ENCODE measurements at regions not wholly inside any gene's neighbourhood (a gene's known extent, or its start where the extent isn't known, plus 50 kb on each side); places are given as distances from the start of the nearest gene placed in this dataset.

- H3K27me3 ChIP-seq (replicated peaks), result no peaks in the 10 kb centered on the region
- in situ Hi-C loops (cut with HindIII; ENCODE audit: low pct_ligation_motif_present, low sequenced_read_pairs), result no loop called here
- no peak overlapping the region for H3K27ac ChIP-seq
- DNase-seq, result no peak
- no peak overlapping the region for H3K4me3 ChIP-seq (ENCODE audit: low read depth, low read length)
- TF ChIP-seq CTCF (IDR thresholded peaks at IDR 0.05; ENCODE audit: low read depth, low read length, missing control alignments), result no peak
- H3K36me3 ChIP-seq (replicated peaks), result no peaks in the 10 kb centered on the region
These were observed 61.9 kb upstream of the AMN1 start for GRCh38 chr12:31790759-31791158.

GRCh38 chr12:31785318-31785717, 56.5 kb upstream of the AMN1 start:
- no peak overlapping the region for H3K4me3 ChIP-seq (ENCODE audit: low read depth, low read length)
- H3K36me3 ChIP-seq (replicated peaks), result no peaks in the 10 kb centered on the region
- H3K27ac ChIP-seq, result no peak overlapping the region
- H3K27me3 ChIP-seq (replicated peaks), result no peaks in the 10 kb centered on the region
- no peak for DNase-seq
- TF ChIP-seq CTCF (IDR thresholded peaks at IDR 0.05; ENCODE audit: low read depth, low read length, missing control alignments), result no peak
- in situ Hi-C loops (cut with HindIII; ENCODE audit: low pct_ligation_motif_present, low sequenced_read_pairs), result no loop called here

GRCh38 chr12:31783996-31784645, 55.3 kb upstream of the AMN1 start:
- Histone ChIP-seq H3K27me3 (replicated peaks) (no peaks in the 10 kb centered on the region), H3K36me3 (replicated peaks) (no peaks in the 10 kb centered on the region), H3K4me3 (ENCODE audit: low read depth, low read length) (no peak overlapping the region), H3K27ac (no peak overlapping the region)
- no peak for TF ChIP-seq CTCF (IDR thresholded peaks at IDR 0.05; ENCODE audit: low read depth, low read length, missing control alignments)
- no peak for DNase-seq
- in situ Hi-C loops (cut with HindIII; ENCODE audit: low pct_ligation_motif_present, low sequenced_read_pairs), result no loop called here

- Histone ChIP-seq H3K4me3 (ENCODE audit: low read depth, low read length) (no peak overlapping the region), H3K36me3 (replicated peaks) (no peaks in the 10 kb centered on the region), H3K27me3 (replicated peaks) (no peaks in the 10 kb centered on the region), H3K27ac (no peak overlapping the region)
- in situ Hi-C loops (cut with HindIII; ENCODE audit: low pct_ligation_motif_present, low sequenced_read_pairs), result no loop called here
- no peak for TF ChIP-seq CTCF (IDR thresholded peaks at IDR 0.05; ENCODE audit: low read depth, low read length, missing control alignments)
- DNase-seq, result no peak
These were observed 54.7 kb upstream of the AMN1 start for GRCh38 chr12:31783556-31783955.

GRCh38 chr12:31781894-31782540, 53.2 kb upstream of the AMN1 start:
- no peak overlapping the region for H3K4me3 ChIP-seq (ENCODE audit: low read depth, low read length)
- in situ Hi-C loops (cut with HindIII; ENCODE audit: low pct_ligation_motif_present, low sequenced_read_pairs), result no loop called here
- no peak for DNase-seq
- H3K27me3 ChIP-seq (replicated peaks), result no peaks in the 10 kb centered on the region
- H3K27ac ChIP-seq, result no peak overlapping the region
- H3K36me3 ChIP-seq (replicated peaks), result no peaks in the 10 kb centered on the region
- TF ChIP-seq CTCF (IDR thresholded peaks at IDR 0.05; ENCODE audit: low read depth, low read length, missing control alignments), result no peak

GRCh38 chr12:31780096-31780495, 51.3 kb upstream of the AMN1 start:
- TF ChIP-seq CTCF (IDR thresholded peaks at IDR 0.05; ENCODE audit: low read depth, low read length, missing control alignments), result no peak
- H3K27me3 ChIP-seq (replicated peaks), result no peaks in the 10 kb centered on the region
- no peak for DNase-seq
- no peak overlapping the region for H3K4me3 ChIP-seq (ENCODE audit: low read depth, low read length)
- in situ Hi-C loops (cut with HindIII; ENCODE audit: low pct_ligation_motif_present, low sequenced_read_pairs), result no loop called here
- no peaks in the 10 kb centered on the region for H3K36me3 ChIP-seq (replicated peaks)
- H3K27ac ChIP-seq, result no peak overlapping the region
